C4-2B (cell line): ENCODE measurements at regions not wholly inside any gene's neighbourhood (a gene's known extent, or its start where the extent isn't known, plus 50 kb on each side); places are given as distances from the start of the nearest gene placed in this dataset.

Source experiments
- CTCF ChIP-seq: fragments of 450-650 bp; conservative IDR thresholded peaks from 2 replicates; pipeline ENCODE4 v1.5.1; 2017; ENCODE audit warnings: mild to moderate bottlenecking
- ZFX ChIP-seq: fragments of 450-650 bp; IDR thresholded peaks from 2 replicates; pipeline ENCODE4 v1.6.1; 2017

DNA sequence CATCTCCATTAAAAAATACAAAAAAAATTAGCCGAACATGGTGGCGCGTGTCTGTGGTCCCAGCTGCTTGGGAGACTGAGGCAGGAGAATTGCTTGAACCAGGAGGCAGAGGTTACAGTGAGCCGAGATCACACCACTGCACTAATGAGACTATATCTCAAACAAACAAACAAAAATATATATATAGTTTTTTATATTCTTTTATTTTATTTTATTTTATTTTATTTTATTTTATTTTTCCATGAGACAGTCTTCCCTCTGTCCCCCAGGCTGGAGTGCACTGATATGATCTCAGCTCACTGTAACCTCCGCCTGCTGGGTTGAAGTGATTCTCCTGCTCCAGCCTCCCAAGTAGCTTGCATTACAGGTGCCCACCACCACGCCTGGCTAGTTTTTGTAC is 79.5 kb downstream of the IRF2BPL start:
- TF ChIP-seq CTCF = no peak
- no peak for TF ChIP-seq ZFX
